HCT116 (cell line): ENCODE measurements at regions not wholly inside any gene's neighbourhood (a gene's known extent, or its start where the extent isn't known, plus 50 kb on each side); places are given as distances from the start of the nearest gene placed in this dataset.

ENCODE experiments used
- ATAC-seq: fragments of 200-7000 bp; cut with Tn5 transposase; 2 replicates; pipeline ENCODE4 v1.9.1; 2020; ENCODE audit warnings: mild to moderate bottlenecking, moderate library complexity
- BruUV-seq: library from RNA; stranded (reverse); fragments of 400-500 nt; replicated peaks from 2 replicates; lab custom pipeline; 2021; lab: Mats Ljungman, UMichigan
- CTCF ChIA-PET: fragments of 300-600 bp; sonication (Branson Sonifier 250); formaldehyde crosslinking; loops from one replicate; lab custom pipeline; 2021; ENCODE audit warnings: antibody characterized with exemption; lab: Charles Lee
- POLR2A ChIA-PET: fragments of 300-600, 350-600 bp; sonication (Branson Sonifier 250); formaldehyde crosslinking; loops from one replicate; lab custom pipeline; 2021; ENCODE audit warnings: antibody characterized with exemption; lab: Charles Lee
- RAD21 ChIA-PET, 2 experiments: fragments of 300-600 bp; sonication (Branson Sonifier 250); formaldehyde crosslinking; loops; one replicate each; lab custom pipeline; 2023; ENCODE audit warnings: low total read pairs in 2 of 2; ENCODE audit not compliant: uncharacterized antibody in 2 of 2, unreplicated experiment in 2 of 2, low non-redundant PET in 1 of 2; lab: Charles Lee
- DNase-seq: peaks from one replicate; pipeline ENCODE4 v3.0.0-alpha.2; 2010; ENCODE audit warnings: low read depth, low spot score
- H2AFZ ChIP-seq: fragments of 200-600 bp; shearing (Covaris generic), sonication (generic); 2 replicates; pipeline ENCODE4 v1.6.1; 2017; ENCODE audit warnings: low read depth, mixed run types, mixed read lengths, antibody characterized with exemption, low read length; ENCODE audit not compliant: poor library complexity, severe bottlenecking
- H3K27ac ChIP-seq: 2 replicates; pipeline ENCODE4 v1.5.1; 2012; ENCODE audit warnings: low read depth, low read length
- H3K27me3 ChIP-seq: fragments of 200-600 bp; sonication (generic); 2 replicates; pipeline ENCODE4 v1.6.1; 2016; ENCODE audit warnings: mixed run types, low read length, mixed read lengths; ENCODE audit not compliant: insufficient read depth
- H3K36me3 ChIP-seq, 2 experiments: fragments of 200-500 bp in 1 of 2; fragments of 200-600 bp in 1 of 2; sonication (Bioruptor generic) in 1 of 2; sonication (generic) in 1 of 2; 2 replicates each; pipeline versions ENCODE4 v1.5.1 to v1.6.1; 2014 to 2016; ENCODE audit warnings: low read length in 2 of 2, inconsistent platforms in 1 of 2, mixed read lengths in 1 of 2, mixed run types in 1 of 2; ENCODE audit not compliant: insufficient read depth in 2 of 2, control insufficient read depth in 1 of 2
- H3K4me1 ChIP-seq, 2 experiments: fragments of 200-600 bp in 1 of 2; sonication (generic) in 1 of 2; 2 replicates each; pipeline versions ENCODE4 v1.5.1 to v1.6.1; 2012 to 2017; ENCODE audit warnings: low read length in 2 of 2, inconsistent platforms in 1 of 2, mild to moderate bottlenecking in 1 of 2, mixed read lengths in 1 of 2, mixed run types in 1 of 2, moderate library complexity in 1 of 2; ENCODE audit not compliant: insufficient read depth in 2 of 2, control insufficient read depth in 1 of 2
- H3K4me2 ChIP-seq: fragments of 200-600 bp; sonication (generic); 2 replicates; pipeline ENCODE4 v1.6.1; 2017; ENCODE audit warnings: mixed run types, low read length, mixed read lengths
- H3K4me3 ChIP-seq, 2 experiments: fragments of 200-600 bp in 1 of 2; sonication (generic) in 1 of 2; replicated peaks in 1 of 2; 2 replicates each; pipeline ENCODE4 v1.5.1; 2011 to 2016; ENCODE audit warnings: low read length in 2 of 2, control low read depth in 1 of 2, low read depth in 1 of 2, mild to moderate bottlenecking in 1 of 2, mixed read lengths in 1 of 2, mixed run types in 1 of 2
- H3K79me2 ChIP-seq: fragments of 200-600 bp; sonication (generic); 2 replicates; pipeline ENCODE4 v1.6.1; 2017; ENCODE audit warnings: mild to moderate bottlenecking, mixed run types, low read length, moderate library complexity, mixed read lengths; ENCODE audit not compliant: insufficient read depth
- H3K9ac ChIP-seq: fragments of 200-600 bp; sonication (generic); 2 replicates; pipeline ENCODE4 v1.6.1; 2016; ENCODE audit warnings: low read length, mixed read lengths
- H3K9me2 ChIP-seq: fragments of 200-600 bp; sonication (generic), shearing (Covaris generic); 2 replicates; pipeline ENCODE4 v1.6.1; 2017; ENCODE audit warnings: mixed run types, mild to moderate bottlenecking, moderate library complexity; ENCODE audit not compliant: insufficient read depth
- H3K9me3 ChIP-seq, 2 experiments: fragments of 200-500 bp in 1 of 2; fragments of 200-600 bp in 1 of 2; sonication (Bioruptor generic) in 1 of 2; sonication (generic) in 1 of 2; 2 replicates each; pipeline ENCODE4 v1.6.1; 2014 to 2017; ENCODE audit warnings: low read length in 2 of 2, mixed read lengths in 2 of 2, inconsistent platforms in 1 of 2, low read depth in 1 of 2, mild to moderate bottlenecking in 1 of 2, mixed run types in 1 of 2, moderate library complexity in 1 of 2; ENCODE audit not compliant: control insufficient read depth in 1 of 2, insufficient read depth in 1 of 2
- H4K20me1 ChIP-seq: fragments of 200-600 bp; sonication (generic), shearing (Covaris generic); 2 replicates; pipeline ENCODE4 v1.6.1; 2017; ENCODE audit warnings: mixed run types, mild to moderate bottlenecking, moderate library complexity; ENCODE audit not compliant: insufficient read depth
- CEBPB ChIP-seq: IDR thresholded peaks from 2 replicates; pipeline ENCODE4 v1.6.1; 2012; ENCODE audit warnings: low read depth
- EGR1 ChIP-seq: IDR thresholded peaks from 2 replicates; pipeline ENCODE4 v1.6.1; 2012; ENCODE audit warnings: low read depth
- ELF1 ChIP-seq: IDR thresholded peaks from 2 replicates; pipeline ENCODE4 v1.6.1; 2012; ENCODE audit warnings: low read depth, borderline replicate concordance
- EZH2phosphoT487 ChIP-seq: fragments of 200-600 bp; IDR thresholded peaks from 2 replicates; pipeline ENCODE4 v1.6.1; 2018; ENCODE audit warnings: antibody characterized with exemption, borderline replicate concordance
- FOSL1 ChIP-seq: IDR thresholded peaks from 2 replicates; pipeline ENCODE4 v1.6.1; 2012; ENCODE audit warnings: low read depth
- JUND ChIP-seq: IDR thresholded peaks from 2 replicates; pipeline ENCODE4 v1.6.1; 2012
- POLR2A ChIP-seq: IDR thresholded peaks from 2 replicates; pipeline ENCODE4 v1.7.0; 2011; ENCODE audit warnings: borderline replicate concordance; ENCODE audit not compliant: insufficient read depth, insufficient read length; ENCODE audit errors: extremely low read depth
- POLR2AphosphoS5 ChIP-seq: IDR thresholded peaks from 2 replicates; pipeline ENCODE4 v1.6.1; 2011; ENCODE audit warnings: mild to moderate bottlenecking, low read depth, low read length, moderate library complexity
- RAD21 ChIP-seq: IDR thresholded peaks from 2 replicates; pipeline ENCODE4 v1.6.1; 2012; ENCODE audit warnings: low read depth, mild to moderate bottlenecking
- SIN3A ChIP-seq: IDR thresholded peaks from 2 replicates; pipeline ENCODE4 v1.6.1; 2012; ENCODE audit warnings: low read depth
- SP1 ChIP-seq: IDR thresholded peaks from 2 replicates; pipeline ENCODE4 v1.6.1; 2012; ENCODE audit warnings: low read depth
- SRF ChIP-seq: IDR thresholded peaks from 2 replicates; pipeline ENCODE4 v1.6.1; 2012; ENCODE audit warnings: low read depth
- TCF7L2 ChIP-seq: IDR thresholded peaks from 2 replicates; pipeline ENCODE4 v1.7.0; 2011; ENCODE audit warnings: borderline replicate concordance, inconsistent platforms; ENCODE audit not compliant: insufficient read depth, insufficient read length; ENCODE audit errors: extremely low read depth
- YY1 ChIP-seq: IDR thresholded peaks from 2 replicates; pipeline ENCODE4 v1.6.1; 2011; ENCODE audit warnings: low read length, low read depth, moderate library complexity, mild to moderate bottlenecking; ENCODE audit not compliant: insufficient replicate concordance; ENCODE audit errors: extremely low read depth
- ZFX ChIP-seq: fragments of 450-650 bp; IDR thresholded peaks from 2 replicates; pipeline ENCODE4 v1.6.1; 2017
- ZNF274 ChIP-seq: fragments of 200-500 bp; sonication (Bioruptor generic); IDR thresholded peaks from 2 replicates; pipeline ENCODE4 v1.6.1; 2014; ENCODE audit warnings: mild to moderate bottlenecking, low read depth, low read length, inconsistent platforms
- intact Hi-C: fragments of 100-400 bp; cut with micrococcal nuclease; formaldehyde crosslinking; loops from 2 replicates; pipeline ENCODE4 v1.10.0; 2022
- TF ChIP-seq, protein P1 (sequence below): IDR thresholded peaks from 2 replicates; pipeline ENCODE4 v1.6.1; 2012; ENCODE audit warnings: low read depth
- TF ChIP-seq, protein P2 (sequence below): IDR thresholded peaks from 2 replicates; pipeline ENCODE4 v1.6.1; 2012
- TF ChIP-seq, protein P3 (sequence below), 3 experiments: fragments of 200-600 bp in 1 of 3; sonication (generic) in 1 of 3; IDR thresholded peaks in 2 of 3; conservative IDR thresholded peaks in 1 of 3; 2 replicates each; pipeline ENCODE4 v1.5.1; 2012 to 2017; ENCODE audit warnings: low read depth in 2 of 3, low read length in 2 of 3, antibody characterized with exemption in 1 of 3, borderline replicate concordance in 1 of 3, control low read depth in 1 of 3, mild to moderate bottlenecking in 1 of 3, mixed read lengths in 1 of 3, mixed run types in 1 of 3, moderate library complexity in 1 of 3; ENCODE audit not compliant: insufficient read depth in 1 of 3
- TF ChIP-seq, protein P4 (sequence below): IDR thresholded peaks from 2 replicates; pipeline ENCODE4 v1.6.1; 2011; ENCODE audit warnings: mild to moderate bottlenecking, low read length, moderate library complexity; ENCODE audit not compliant: insufficient replicate concordance; ENCODE audit errors: extremely low read depth

DNA sequence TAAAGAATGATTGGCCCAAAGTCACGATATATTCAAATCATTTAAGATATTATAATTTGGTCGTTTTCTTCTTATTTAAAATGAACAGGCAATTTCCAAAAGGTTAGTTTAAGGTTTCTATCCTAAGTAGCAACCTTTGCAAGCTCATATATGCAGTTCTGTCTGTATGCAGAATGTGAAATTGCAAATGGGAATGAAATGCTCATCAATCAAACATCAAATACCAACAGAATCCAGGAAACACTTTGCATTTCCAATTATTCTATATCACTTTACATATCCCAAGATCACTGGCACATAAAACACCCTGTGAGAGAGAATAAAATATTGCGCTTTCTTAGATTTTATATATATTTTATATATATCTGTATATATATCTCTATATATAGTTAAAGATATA, 237.3 kb downstream of the NRIP1 start (continued):
- TF ChIP-seq, protein P1, sequence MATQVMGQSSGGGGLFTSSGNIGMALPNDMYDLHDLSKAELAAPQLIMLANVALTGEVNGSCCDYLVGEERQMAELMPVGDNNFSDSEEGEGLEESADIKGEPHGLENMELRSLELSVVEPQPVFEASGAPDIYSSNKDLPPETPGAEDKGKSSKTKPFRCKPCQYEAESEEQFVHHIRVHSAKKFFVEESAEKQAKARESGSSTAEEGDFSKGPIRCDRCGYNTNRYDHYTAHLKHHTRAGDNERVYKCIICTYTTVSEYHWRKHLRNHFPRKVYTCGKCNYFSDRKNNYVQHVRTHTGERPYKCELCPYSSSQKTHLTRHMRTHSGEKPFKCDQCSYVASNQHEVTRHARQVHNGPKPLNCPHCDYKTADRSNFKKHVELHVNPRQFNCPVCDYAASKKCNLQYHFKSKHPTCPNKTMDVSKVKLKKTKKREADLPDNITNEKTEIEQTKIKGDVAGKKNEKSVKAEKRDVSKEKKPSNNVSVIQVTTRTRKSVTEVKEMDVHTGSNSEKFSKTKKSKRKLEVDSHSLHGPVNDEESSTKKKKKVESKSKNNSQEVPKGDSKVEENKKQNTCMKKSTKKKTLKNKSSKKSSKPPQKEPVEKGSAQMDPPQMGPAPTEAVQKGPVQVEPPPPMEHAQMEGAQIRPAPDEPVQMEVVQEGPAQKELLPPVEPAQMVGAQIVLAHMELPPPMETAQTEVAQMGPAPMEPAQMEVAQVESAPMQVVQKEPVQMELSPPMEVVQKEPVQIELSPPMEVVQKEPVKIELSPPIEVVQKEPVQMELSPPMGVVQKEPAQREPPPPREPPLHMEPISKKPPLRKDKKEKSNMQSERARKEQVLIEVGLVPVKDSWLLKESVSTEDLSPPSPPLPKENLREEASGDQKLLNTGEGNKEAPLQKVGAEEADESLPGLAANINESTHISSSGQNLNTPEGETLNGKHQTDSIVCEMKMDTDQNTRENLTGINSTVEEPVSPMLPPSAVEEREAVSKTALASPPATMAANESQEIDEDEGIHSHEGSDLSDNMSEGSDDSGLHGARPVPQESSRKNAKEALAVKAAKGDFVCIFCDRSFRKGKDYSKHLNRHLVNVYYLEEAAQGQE = no peak

DNA sequence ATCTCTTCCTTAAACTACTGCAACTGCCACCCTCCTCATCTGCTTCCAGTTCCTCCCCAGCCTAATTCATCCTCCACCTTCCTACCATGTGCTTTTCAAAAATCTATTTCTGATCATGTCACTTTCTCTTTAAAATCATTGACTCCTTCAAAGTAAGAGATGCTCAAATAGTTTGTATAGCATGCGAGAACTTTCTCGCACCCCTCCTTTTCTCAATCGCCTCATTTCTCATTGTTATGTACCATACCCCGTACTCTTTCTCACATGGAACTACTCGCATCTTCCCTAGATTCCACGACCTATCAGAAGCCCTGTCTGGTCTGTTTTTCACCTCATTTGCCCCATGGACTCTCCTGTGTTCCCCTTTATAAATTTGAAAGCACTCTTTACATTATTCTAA, 238.2 kb downstream of the NRIP1 start:
- H3K79me2 ChIP-seq = no peaks in the 10 kb centered on the region
- H3K36me3 ChIP-seq = no peaks in the 10 kb centered on the region
- H3K27ac ChIP-seq = no peak overlapping the region
- no peak for TF ChIP-seq ZNF274
- no peak for TF ChIP-seq FOSL1
- TF ChIP-seq EZH2phosphoT487 = no peak
- TF ChIP-seq SP1 = no peak
- TF ChIP-seq JUND = no peak
- TF ChIP-seq, protein P2, sequence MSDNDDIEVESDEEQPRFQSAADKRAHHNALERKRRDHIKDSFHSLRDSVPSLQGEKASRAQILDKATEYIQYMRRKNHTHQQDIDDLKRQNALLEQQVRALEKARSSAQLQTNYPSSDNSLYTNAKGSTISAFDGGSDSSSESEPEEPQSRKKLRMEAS = no peak
- no peak for TF ChIP-seq SRF
- TF ChIP-seq CEBPB = no peak
- TF ChIP-seq EGR1 = no peak
- no peak for TF ChIP-seq ZFX
- no peak for TF ChIP-seq RAD21
- no peak for TF ChIP-seq ELF1
- TF ChIP-seq POLR2AphosphoS5 = no peak
- no peak for TF ChIP-seq POLR2A
- TF ChIP-seq, protein P3, sequence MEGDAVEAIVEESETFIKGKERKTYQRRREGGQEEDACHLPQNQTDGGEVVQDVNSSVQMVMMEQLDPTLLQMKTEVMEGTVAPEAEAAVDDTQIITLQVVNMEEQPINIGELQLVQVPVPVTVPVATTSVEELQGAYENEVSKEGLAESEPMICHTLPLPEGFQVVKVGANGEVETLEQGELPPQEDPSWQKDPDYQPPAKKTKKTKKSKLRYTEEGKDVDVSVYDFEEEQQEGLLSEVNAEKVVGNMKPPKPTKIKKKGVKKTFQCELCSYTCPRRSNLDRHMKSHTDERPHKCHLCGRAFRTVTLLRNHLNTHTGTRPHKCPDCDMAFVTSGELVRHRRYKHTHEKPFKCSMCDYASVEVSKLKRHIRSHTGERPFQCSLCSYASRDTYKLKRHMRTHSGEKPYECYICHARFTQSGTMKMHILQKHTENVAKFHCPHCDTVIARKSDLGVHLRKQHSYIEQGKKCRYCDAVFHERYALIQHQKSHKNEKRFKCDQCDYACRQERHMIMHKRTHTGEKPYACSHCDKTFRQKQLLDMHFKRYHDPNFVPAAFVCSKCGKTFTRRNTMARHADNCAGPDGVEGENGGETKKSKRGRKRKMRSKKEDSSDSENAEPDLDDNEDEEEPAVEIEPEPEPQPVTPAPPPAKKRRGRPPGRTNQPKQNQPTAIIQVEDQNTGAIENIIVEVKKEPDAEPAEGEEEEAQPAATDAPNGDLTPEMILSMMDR (IDR thresholded peaks at IDR 0.05 in 2 of 3, conservative IDR thresholded peaks at IDR 0.05 in 1 of 3; ENCODE audit: borderline replicate concordance in 1 of 3, insufficient read depth in 1 of 3, low read depth in 2 of 3, low read length in 2 of 3) = no peak
- TF ChIP-seq TCF7L2 = no peak
- TF ChIP-seq, protein P4, sequence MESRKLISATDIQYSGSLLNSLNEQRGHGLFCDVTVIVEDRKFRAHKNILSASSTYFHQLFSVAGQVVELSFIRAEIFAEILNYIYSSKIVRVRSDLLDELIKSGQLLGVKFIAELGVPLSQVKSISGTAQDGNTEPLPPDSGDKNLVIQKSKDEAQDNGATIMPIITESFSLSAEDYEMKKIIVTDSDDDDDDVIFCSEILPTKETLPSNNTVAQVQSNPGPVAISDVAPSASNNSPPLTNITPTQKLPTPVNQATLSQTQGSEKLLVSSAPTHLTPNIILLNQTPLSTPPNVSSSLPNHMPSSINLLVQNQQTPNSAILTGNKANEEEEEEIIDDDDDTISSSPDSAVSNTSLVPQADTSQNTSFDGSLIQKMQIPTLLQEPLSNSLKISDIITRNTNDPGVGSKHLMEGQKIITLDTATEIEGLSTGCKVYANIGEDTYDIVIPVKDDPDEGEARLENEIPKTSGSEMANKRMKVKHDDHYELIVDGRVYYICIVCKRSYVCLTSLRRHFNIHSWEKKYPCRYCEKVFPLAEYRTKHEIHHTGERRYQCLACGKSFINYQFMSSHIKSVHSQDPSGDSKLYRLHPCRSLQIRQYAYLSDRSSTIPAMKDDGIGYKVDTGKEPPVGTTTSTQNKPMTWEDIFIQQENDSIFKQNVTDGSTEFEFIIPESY = no peak
- TF ChIP-seq YY1 = no peak
- no peak for TF ChIP-seq SIN3A
- POLR2A ChIA-PET = no interaction called here
- no peaks in the 10 kb centered on the region for H4K20me1 ChIP-seq
- BruUV-seq = no TSS peak
- DNase-seq (no peak), ATAC-seq (no peak)
- no peaks in the 10 kb centered on the region for H3K9me2 ChIP-seq
- CTCF ChIA-PET = no interaction called here
- RAD21 ChIA-PET = no interaction called here
- no peaks in the 10 kb centered on the region for H3K27me3 ChIP-seq
- no peak overlapping the region for H3K4me3 ChIP-seq
- no peak overlapping the region for H3K4me2 ChIP-seq
- no peak overlapping the region for H2AFZ ChIP-seq
- no peaks in the 10 kb centered on the region; a peak in 1 of 4 replicates for H3K9me3 ChIP-seq
- H3K9ac ChIP-seq = no peak overlapping the region
- intact Hi-C loops = no loop called here
- no peaks in the 10 kb centered on the region for H3K4me1 ChIP-seq
